C4-2B (cell line): ENCODE measurements at regions not wholly inside any gene's neighbourhood (a gene's known extent, or its start where the extent isn't known, plus 50 kb on each side); places are given as distances from the start of the nearest gene placed in this dataset.

Experiments used
- CTCF ChIP-seq: fragments of 450-650 bp; conservative IDR thresholded peaks from 2 replicates; pipeline ENCODE4 v1.5.1; 2017; ENCODE audit warnings: mild to moderate bottlenecking
- ZFX ChIP-seq: fragments of 450-650 bp; IDR thresholded peaks from 2 replicates; pipeline ENCODE4 v1.6.1; 2017

- TF ChIP-seq CTCF: no peak
- no peak for TF ChIP-seq ZFX
Measured at GRCh38 chr19:31112158-31112557, 237.1 kb downstream of the TSHZ3 start.
